GM18868 (cell line): ENCODE measurements at regions not wholly inside any gene's neighbourhood (a gene's known extent, or its start where the extent isn't known, plus 50 kb on each side); places are given as distances from the start of the nearest gene placed in this dataset.

Experiments used
- ATAC-seq: cut with Tn5 transposase; IDR thresholded peaks from one replicate; pipeline ENCODE4 v1.9.1; 2021; ENCODE audit warnings: mild to moderate bottlenecking, moderate library complexity; ENCODE audit not compliant: unreplicated experiment

DNA sequence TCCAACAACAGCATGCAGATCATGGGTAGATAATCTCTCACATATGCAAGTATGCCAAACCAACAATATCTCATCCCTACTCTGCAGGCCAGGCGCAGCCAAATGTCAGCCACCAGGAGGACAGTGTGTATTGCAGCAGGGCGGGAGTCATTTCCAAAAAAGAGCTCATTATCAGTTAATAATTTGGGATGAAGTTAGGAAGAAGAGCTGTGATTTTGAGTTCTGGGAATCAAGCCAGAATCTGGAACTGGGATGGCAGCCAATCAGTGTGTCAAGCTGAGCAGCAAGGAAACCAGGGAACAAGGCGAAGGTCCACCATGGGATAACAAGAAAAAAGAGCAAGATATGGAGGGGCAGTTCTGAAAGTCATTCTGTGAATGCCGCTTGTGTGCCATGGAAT, 88.2 kb upstream of the CAMK2D start:
- no peak for ATAC-seq

GRCh38 chr4:113847710-113848109, 86.2 kb upstream of the CAMK2D start:
- no peak for ATAC-seq

DNA sequence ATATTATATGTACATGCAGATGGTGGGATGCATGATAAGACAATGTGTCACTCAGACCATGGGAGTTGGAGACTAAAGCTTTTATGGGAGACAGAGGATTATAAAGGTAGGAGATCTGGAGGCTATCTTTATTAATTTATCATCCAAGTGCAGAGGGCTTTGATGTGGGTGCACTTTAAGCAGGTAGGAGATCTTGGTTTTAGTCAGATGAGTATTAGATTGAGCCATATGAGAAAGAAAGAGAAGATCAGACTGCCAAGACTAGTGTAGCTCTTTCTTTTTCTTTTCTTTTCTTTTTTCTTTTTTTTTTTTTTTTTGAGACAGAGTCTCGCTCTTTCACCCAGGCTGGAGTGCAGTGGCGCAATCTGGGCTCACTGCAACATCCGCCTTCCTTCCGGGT, 84.9 kb upstream of the CAMK2D start:
- ATAC-seq = no peak

- no peak for ATAC-seq
Measured at GRCh38 chr4:113845138-113845537, 83.6 kb upstream of the CAMK2D start.

- ATAC-seq = no peak
Measured at GRCh38 chr4:113844369-113844768, 82.8 kb upstream of the CAMK2D start.

- no peak for ATAC-seq
Measured at GRCh38 chr4:113840861-113841260, 79.3 kb upstream of the CAMK2D start.

DNA sequence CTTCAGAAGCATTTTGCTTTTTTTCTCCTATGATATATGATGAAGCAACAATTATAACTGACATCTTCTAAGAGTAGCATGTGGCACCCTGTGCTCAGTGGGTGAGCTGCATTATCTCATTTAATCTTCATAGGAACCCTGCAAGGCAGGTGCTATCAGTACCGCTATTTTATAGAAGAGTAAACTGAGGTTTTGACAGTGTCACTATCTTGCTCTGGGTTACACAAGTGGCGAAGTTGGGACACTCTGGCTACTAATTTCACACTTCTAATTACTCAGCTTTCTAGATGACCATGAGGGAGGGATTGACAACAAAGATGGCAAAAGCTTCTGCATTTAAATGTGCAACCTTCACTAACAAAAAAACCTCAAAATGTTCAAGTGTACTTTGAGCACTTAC, 76.9 kb upstream of the CAMK2D start:
- ATAC-seq = no peak

DNA sequence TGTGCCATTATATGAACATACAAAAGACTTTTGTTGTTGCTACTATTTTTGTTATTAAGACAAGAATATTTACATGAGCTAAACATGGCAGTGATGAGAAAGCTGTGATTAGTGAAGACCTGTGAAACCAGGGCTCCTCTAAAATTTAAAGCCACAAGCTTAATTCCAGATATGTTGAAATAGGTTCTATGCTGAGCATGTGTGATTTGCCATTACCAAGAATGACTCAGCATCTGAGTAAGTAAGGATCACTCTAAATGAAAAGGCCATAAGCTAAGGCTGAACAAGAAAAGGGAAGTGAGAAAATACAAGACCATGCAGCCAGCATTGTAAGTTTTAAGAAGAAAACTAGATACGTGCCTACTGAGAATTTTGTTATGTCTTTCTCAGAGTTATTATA, 75.9 kb upstream of the CAMK2D start:
- peak; percentile 100 for ATAC-seq

DNA sequence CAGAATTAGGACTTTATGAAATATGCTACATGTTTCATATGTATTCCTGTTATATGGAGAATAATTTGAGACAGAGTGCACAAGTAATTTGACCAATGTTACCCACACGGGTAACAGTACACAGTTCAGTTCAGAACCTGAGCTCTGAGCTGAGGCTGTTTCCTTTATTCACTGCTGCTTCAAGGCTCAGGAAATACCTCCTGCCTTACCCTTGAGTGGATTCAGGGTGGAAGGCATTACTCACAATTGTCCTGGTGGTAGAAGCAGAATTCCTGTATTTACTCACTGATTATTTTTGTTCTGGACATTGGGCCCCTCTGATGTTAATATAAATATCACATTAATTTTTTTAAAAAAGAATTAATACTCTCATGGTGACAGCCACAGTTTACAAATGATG, 73.5 kb upstream of the CAMK2D start:
- no peak for ATAC-seq

DNA sequence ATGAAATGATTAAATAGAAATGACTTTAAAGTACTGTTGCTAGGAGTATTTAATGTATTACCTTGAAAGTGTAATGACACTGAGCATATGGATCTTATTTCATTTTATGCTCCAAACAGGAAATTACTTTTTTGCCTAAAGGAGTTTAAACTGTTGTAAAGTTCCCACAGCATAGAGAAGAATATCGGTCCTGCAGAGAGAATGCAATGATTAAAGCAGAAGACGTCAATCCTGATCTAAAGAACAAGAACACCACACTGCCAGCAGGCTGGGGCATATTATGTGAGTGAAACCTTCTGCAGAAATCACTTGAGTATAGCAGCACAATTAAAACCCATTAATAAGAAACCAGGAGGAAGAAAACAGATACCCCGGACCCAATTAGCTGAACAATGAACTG, 72.8 kb upstream of the CAMK2D start:
- ATAC-seq = no peak

GRCh38 chr4:113832803-113833202, 71.3 kb upstream of the CAMK2D start:
- ATAC-seq = no peak

DNA sequence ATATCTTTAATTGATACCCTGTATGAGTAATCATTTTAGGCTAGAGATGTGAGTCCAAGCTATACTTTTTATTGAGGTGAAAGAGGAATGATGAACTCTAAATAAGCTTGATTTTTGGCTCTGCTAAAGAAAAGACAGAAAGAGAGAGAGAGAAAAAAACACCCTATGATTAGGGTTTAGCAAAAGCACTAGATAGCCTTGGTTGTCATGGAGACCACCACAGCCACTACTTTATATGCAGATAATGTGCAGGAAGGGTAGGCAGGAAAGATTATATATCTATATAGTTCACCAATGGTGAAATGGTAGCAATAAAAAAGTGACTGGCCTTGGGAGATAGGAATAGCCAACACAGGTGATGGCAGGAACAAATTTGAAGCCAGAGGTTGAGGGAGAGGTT, 69.9 kb upstream of the CAMK2D start:
- ATAC-seq = no peak

DNA sequence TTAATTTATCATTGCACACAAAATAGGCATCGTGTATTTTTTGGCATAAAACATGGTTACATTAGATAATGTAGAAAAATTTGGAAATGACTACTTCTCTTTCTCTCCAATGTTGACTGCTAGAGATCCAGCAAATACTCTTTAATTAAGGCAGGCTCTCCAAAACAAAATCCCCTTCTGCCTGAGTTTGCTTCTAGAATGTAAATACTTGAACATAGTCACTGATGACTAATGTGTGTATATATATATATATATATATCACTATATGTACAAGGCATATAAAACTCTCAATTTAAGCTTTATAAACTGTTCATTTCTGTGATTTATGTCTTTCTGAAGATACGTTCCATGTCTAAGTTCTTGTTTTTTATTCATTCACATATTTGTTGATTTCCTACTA, 67.2 kb upstream of the CAMK2D start:
- ATAC-seq = no peak

DNA sequence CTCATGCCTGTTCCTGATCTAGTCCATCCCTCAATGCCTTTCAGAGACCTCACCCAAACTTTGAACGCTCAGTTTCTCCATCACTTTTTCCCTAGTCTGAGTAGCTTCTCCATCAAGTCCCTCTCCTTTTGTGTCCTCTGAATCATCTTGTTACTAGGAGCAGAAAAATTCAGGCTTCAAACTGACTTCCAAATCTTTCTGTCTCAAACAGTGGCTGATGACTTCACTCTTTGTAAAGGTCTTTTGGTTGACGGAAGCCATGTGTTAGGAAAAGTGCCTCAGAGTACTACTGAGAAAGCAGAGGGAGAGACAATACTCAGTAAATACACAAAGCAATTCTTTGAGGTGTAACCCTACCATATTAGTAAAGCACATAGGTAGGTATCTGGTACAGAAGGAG, 65.7 kb upstream of the CAMK2D start:
- no peak for ATAC-seq

DNA sequence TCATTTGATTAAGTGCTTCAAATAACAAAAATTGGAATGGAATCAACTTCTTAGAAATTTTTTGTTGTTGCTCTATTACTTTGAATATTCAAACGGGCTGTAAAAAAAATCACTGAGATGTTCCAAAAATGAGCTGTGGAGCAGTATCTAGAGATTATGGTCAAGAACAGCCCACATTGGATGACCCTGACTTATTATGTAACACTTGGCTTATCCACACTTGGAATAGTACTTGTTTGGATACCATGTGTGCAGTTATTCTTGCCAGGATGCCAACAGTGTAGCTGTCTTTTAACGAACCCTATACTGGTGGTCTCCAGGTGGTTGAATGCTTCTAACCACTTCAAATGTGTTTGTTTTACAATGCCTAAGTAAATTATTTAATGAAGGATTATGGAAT, 64.9 kb upstream of the CAMK2D start:
- ATAC-seq = no peak

- peak; percentile 63 for ATAC-seq
Measured at GRCh38 chr4:113825272-113825671, 63.7 kb upstream of the CAMK2D start.

- ATAC-seq = no peak
Measured at GRCh38 chr4:113824396-113824795, 62.9 kb upstream of the CAMK2D start.

DNA sequence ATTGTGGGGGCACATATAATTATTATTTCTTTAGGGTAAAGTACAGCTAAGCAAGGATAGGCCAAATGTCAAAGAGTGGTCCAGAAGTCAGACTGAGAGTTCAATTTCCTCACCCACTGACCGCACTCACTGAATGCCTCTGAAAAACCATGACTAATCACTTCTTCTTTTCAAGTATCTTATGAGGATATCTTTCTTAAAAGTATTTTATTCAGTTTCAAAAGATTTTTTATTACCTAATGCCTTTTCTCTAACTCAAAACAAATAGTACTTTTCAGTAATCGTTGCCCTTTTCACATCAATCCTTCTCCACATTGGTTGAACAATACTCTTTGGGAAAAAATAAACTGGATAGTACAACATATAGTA, 61.7 kb upstream of the CAMK2D start:
- peak; percentile 69 for ATAC-seq

DNA sequence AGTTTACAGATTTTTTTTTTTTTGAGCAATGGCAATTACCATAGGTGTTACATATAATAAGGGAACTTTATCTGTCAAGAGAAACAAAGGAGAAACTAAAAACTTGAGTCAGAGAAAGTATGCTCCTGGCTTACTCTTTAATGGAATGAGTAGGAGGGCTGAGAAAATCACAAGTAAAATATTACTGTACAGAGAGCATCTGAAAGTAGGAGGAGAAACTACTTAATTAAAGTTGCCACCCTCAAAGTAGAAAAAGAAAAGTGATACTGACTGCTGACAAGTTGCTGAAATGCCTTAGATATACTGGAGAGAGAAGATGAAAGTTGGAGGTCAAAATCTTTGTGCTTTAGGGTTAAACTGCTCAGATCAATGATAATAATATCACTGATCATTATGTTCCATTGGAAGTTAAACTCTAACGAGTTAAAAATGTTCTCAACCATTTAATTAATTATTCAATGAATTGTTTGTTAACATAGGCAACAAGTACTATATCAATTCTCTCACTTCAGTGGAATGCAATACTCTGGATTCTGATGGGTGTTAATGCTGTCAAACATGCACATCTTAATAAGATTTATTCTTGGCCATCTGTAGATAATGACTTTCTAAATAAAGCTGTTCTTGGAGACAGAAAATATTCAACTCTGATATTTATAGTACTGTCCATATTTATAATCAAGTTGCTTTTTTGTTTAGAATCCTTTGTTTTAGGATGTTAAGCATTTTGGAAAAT, 61.2 kb upstream of the CAMK2D start:
- ATAC-seq = peak; percentile 79

DNA sequence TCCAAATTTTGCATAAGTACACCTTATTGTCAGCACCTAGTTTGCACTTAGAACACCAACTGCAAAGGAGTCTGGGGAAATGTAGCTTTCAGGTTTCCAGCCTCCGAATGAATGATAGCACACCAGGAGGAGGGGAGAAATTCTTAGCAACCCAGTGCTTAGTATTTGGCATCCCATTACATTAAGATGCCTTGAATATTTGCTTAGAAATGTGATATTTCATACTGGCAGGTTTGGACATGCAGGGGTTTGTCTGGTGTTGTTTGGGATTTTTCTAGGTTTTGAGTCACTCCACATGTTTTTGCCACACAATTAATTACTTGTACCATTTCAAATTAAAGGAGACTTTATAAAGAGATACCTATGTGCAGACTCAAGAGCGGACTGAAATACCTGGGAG, 60.3 kb upstream of the CAMK2D start:
- no peak for ATAC-seq

DNA sequence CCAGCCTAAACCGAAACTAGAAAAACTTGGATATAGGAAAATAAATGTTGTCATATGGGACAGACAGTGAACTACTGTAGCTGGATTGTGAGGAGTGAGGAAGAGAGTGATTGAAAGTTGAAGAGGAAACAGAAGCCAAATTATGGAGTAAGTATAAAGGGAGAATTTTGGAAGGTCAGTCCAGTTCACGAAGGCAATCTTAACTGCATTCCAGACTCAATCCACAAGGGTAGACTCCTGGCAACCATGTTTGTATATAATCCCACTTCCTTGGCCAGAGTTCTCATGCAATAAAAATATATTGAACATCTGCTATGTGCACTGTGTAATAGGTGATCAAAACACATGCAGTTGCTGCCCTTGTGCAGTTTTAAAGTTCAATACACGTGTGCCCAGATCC, 58.6 kb upstream of the CAMK2D start:
- no peak for ATAC-seq

- ATAC-seq = no peak
Measured at GRCh38 chr4:113815826-113816225, 54.3 kb upstream of the CAMK2D start.

DNA sequence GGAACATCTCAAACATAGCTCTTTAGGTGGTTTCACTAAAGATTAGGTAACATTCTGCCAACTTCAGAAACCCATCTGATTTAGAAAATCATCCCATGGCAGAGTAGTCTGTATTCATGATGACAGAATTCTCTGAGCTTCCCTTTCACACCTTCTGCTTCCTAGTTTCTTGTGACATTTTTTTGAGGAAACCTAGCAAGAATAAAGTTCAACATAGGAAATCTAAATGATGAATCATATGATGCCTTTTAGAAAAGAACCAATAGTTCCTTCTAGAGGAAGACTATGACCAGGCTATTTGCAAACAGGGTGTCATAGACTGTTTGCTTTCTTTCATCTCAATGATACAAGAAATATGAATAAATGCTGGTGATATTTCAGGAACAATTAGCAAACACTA, 49.8 kb upstream of the CAMK2D start:
- ATAC-seq = no peak
